IMR-90 (cell line): ENCODE measurements at regions not wholly inside any gene's neighbourhood (a gene's known extent, or its start where the extent isn't known, plus 50 kb on each side); places are given as distances from the start of the nearest gene placed in this dataset.
A peak's percentile ranks its signal among the peaks of the same experiment; 100 is the strongest.

Experiments used
- ATAC-seq: fragments of 200-7000 bp; cut with Tn5 transposase; 2 replicates; pipeline ENCODE4 v1.9.1; 2020; ENCODE audit warnings: low read depth, mild to moderate bottlenecking, moderate library complexity
- BruUV-seq: library from RNA; stranded (reverse); fragments of 400-500 nt; replicated peaks from 2 replicates; lab custom pipeline; 2021; lab: Mats Ljungman, UMichigan
- CTCF ChIA-PET: fragments of 300-600 bp; formaldehyde crosslinking; extraction: SDS; loops from one replicate; lab custom pipeline; 2021; ENCODE audit warnings: antibody characterized with exemption; lab: Yijun Ruan, JAX
- POLR2A ChIA-PET: fragments of 300-600 bp; sonication (Branson Sonifier 250); formaldehyde crosslinking; loops from one replicate; lab custom pipeline; 2022; ENCODE audit warnings: antibody characterized with exemption; ENCODE audit not compliant: unreplicated experiment; lab: Charles Lee
- DNase-seq: peaks from one replicate; pipeline ENCODE4 v3.0.0; 2013
- H2AFZ ChIP-seq: replicated peaks from 2 replicates; pipeline ENCODE3; 2013; ENCODE audit warnings: low read length, mild to moderate bottlenecking; ENCODE audit not compliant: poor library complexity
- H2AK5ac ChIP-seq: 2 replicates; pipeline ENCODE4 v1.6.1; 2013; ENCODE audit warnings: low read depth, low read length, inconsistent platforms
- H2AK9ac ChIP-seq: replicated peaks from 2 replicates; pipeline ENCODE3; 2013; ENCODE audit warnings: mild to moderate bottlenecking, low read depth, low read length, moderate library complexity; ENCODE audit not compliant: poor library complexity
- H2BK120ac ChIP-seq: 2 replicates; pipeline ENCODE4 v1.6.1; 2013; ENCODE audit warnings: low read depth, low read length, inconsistent platforms
- H2BK15ac ChIP-seq: 3 replicates; pipeline ENCODE4 v1.6.1; 2013; ENCODE audit warnings: low read depth, low read length, inconsistent platforms
- H2BK20ac ChIP-seq: 2 replicates; pipeline ENCODE4 v1.6.1; 2013; ENCODE audit warnings: low read depth, mild to moderate bottlenecking, inconsistent platforms, low read length, moderate library complexity
- H2BK5ac ChIP-seq: 2 replicates; pipeline ENCODE4 v1.6.1; 2013; ENCODE audit warnings: mild to moderate bottlenecking, low read depth, low read length, inconsistent platforms; ENCODE audit not compliant: poor library complexity, severe bottlenecking
- H3K14ac ChIP-seq: replicated peaks from 2 replicates; pipeline ENCODE4 v1.6.1; 2013; ENCODE audit warnings: low read depth, low read length, inconsistent platforms
- H3K18ac ChIP-seq: 2 replicates; pipeline ENCODE4 v1.6.1; 2013; ENCODE audit warnings: low read depth, low read length, control low read depth
- H3K23ac ChIP-seq: 2 replicates; pipeline ENCODE4 v1.6.1; 2013; ENCODE audit warnings: low read depth, low read length, inconsistent platforms
- H3K27ac ChIP-seq: 2 replicates; pipeline ENCODE4 v1.5.1; 2013; ENCODE audit warnings: mild to moderate bottlenecking, control low read depth, low read length; ENCODE audit not compliant: insufficient read depth
- H3K27me3 ChIP-seq: 2 replicates; pipeline ENCODE4 v1.6.1; 2013; ENCODE audit warnings: low read length; ENCODE audit not compliant: control insufficient read depth, insufficient read depth
- H3K36me3 ChIP-seq: 2 replicates; pipeline ENCODE4 v1.6.1; 2013; ENCODE audit warnings: low read length, mixed read lengths; ENCODE audit not compliant: control insufficient read depth, insufficient read depth
- H3K4ac ChIP-seq: 2 replicates; pipeline ENCODE4 v1.6.1; 2013; ENCODE audit warnings: low read depth, low read length, inconsistent platforms
- H3K4me1 ChIP-seq: 2 replicates; pipeline ENCODE4 v1.6.1; 2013; ENCODE audit warnings: low read length, mixed read lengths; ENCODE audit not compliant: control insufficient read depth, insufficient read depth
- H3K4me2 ChIP-seq: 2 replicates; pipeline ENCODE4 v1.6.1; 2013; ENCODE audit warnings: low read depth, mild to moderate bottlenecking, control low read depth, low read length, moderate library complexity
- H3K4me3 ChIP-seq: 2 replicates; pipeline ENCODE4 v1.5.1; 2013; ENCODE audit warnings: low read depth, mild to moderate bottlenecking, control low read depth, low read length, moderate library complexity; ENCODE audit not compliant: insufficient read depth
- H3K56ac ChIP-seq: 2 replicates; pipeline ENCODE4 v1.6.1; 2013; ENCODE audit warnings: low read length, inconsistent platforms; ENCODE audit not compliant: insufficient read depth; ENCODE audit errors: extremely low read depth
- H3K79me1 ChIP-seq, 2 experiments: 2 replicates each; pipeline ENCODE4 v1.6.1; 2013; ENCODE audit warnings: low read length in 2 of 2, inconsistent platforms in 1 of 2, low read depth in 1 of 2
- H3K9ac ChIP-seq: 2 replicates; pipeline ENCODE4 v1.6.1; 2013; ENCODE audit warnings: low read depth, low read length, control low read depth
- H3K9me1 ChIP-seq: 2 replicates; pipeline ENCODE4 v1.6.1; 2013; ENCODE audit warnings: low read length, inconsistent platforms; ENCODE audit not compliant: insufficient read depth
- H3K9me3 ChIP-seq: 2 replicates; pipeline ENCODE4 v1.6.1; 2013; ENCODE audit warnings: low read length; ENCODE audit not compliant: control insufficient read depth, insufficient read depth
- H4K20me1 ChIP-seq: 2 replicates; pipeline ENCODE4 v1.6.1; 2013; ENCODE audit warnings: low read length, inconsistent platforms; ENCODE audit not compliant: insufficient read depth
- H4K5ac ChIP-seq: 2 replicates; pipeline ENCODE4 v1.6.1; 2013; ENCODE audit warnings: mild to moderate bottlenecking, low read depth, low read length, control low read depth
- H4K8ac ChIP-seq, 2 experiments: 2 replicates each; pipeline ENCODE4 v1.6.1; 2013; ENCODE audit warnings: low read depth in 2 of 2, low read length in 2 of 2, control low read depth in 1 of 2, inconsistent platforms in 1 of 2
- H4K91ac ChIP-seq: 2 replicates; pipeline ENCODE4 v1.6.1; 2013; ENCODE audit warnings: low read depth, low read length, inconsistent platforms; ENCODE audit not compliant: insufficient read depth
- BHLHE40 ChIP-seq: fragments of 150-350 bp; IDR thresholded peaks from 2 replicates; pipeline ENCODE4 v1.6.1; 2016; ENCODE audit warnings: mild to moderate bottlenecking, low read depth, low read length
- MAFK ChIP-seq: IDR thresholded peaks from 2 replicates; pipeline ENCODE4 v1.6.1; 2012; ENCODE audit warnings: low read depth, low read length, improper control_type of control experiment
- MAZ ChIP-seq: IDR thresholded peaks from 2 replicates; pipeline ENCODE4 v1.6.1; 2012; ENCODE audit warnings: low read depth, mild to moderate bottlenecking, low read length, improper control_type of control experiment, moderate library complexity, borderline replicate concordance
- NFE2L2 ChIP-seq: fragments of 150-350 bp; IDR thresholded peaks from 2 replicates; pipeline ENCODE4 v1.6.1; 2016; ENCODE audit warnings: low read depth, mild to moderate bottlenecking, low read length
- RCOR1 ChIP-seq: IDR thresholded peaks from 2 replicates; pipeline ENCODE4 v1.6.1; 2012; ENCODE audit warnings: mild to moderate bottlenecking, low read length, improper control_type of control experiment; ENCODE audit not compliant: insufficient replicate concordance
- WGBS, 2 experiments: methylation state at CpG; one replicate each; pipeline versions ENCODE4 v1.1.5 to v1.1.7; 2013; ENCODE audit warnings: missing lambda C conversion rate in 2 of 2; ENCODE audit not compliant: insufficient read length in 1 of 2; ENCODE audit errors: extremely low coverage in 2 of 2; 5-methylcytosine and 5-hydroxymethylcytosine counted together
- dilution Hi-C: fragments of 300-500 bp; cut with HindIII; formaldehyde crosslinking; loops from one replicate; pipeline ENCODE4 v1.14.3; 2018; ENCODE audit warnings: low sequenced_read_pairs; ENCODE audit not compliant: unreplicated experiment
- in situ Hi-C: fragments of 300-500 bp; cut with MboI; formaldehyde crosslinking; loops from 3 replicates; pipeline ENCODE4 v1.14.3; 2019; ENCODE audit warnings: low sequenced_read_pairs, inconsistent platforms, mixed read lengths
- intact Hi-C: fragments of 100-400 bp; cut with micrococcal nuclease; formaldehyde crosslinking; loops from 2 replicates; pipeline ENCODE4 v1.10.0; 2022

- DNase-seq (no peak), ATAC-seq (no peak)
- no peak overlapping the region for H3K27ac ChIP-seq
- H2BK120ac ChIP-seq, result no peak overlapping the region
- intact Hi-C loops, result no loop called here
- H3K4ac ChIP-seq, result no peak overlapping the region
- POLR2A ChIA-PET, result no interaction called here
- no peak overlapping the region for H4K8ac ChIP-seq
- dilution Hi-C loops, result no loop called here
- CTCF ChIA-PET, result no interaction called here
- 0 out of 2 replicates have a peak, but pooled peaks cover 2% of the 10 kb centered on the region for H3K4me1 ChIP-seq
- TF ChIP-seq MAZ (no peak), MAFK (0 out of 2 replicates have a peak, but pooled peaks have one; percentile 11), NFE2L2 (no peak), RCOR1 (no peak), BHLHE40 (no peak)
- H3K4me3 ChIP-seq, result no peak overlapping the region
- H2AFZ ChIP-seq, result no peak overlapping the region
- BruUV-seq, result no TSS peak
- H3K4me2 ChIP-seq, result no peak overlapping the region
- H4K20me1 ChIP-seq, result no peaks in the 10 kb centered on the region
- H2BK20ac ChIP-seq, result no peak overlapping the region
- H3K23ac ChIP-seq, result no peak overlapping the region; the same call in 1 of the 2 replicates
- no peaks in the 10 kb centered on the region for H3K27me3 ChIP-seq
- in situ Hi-C loops, result no loop called here
- H3K9ac ChIP-seq, result no peak overlapping the region
- no peak overlapping the region for H4K91ac ChIP-seq
- no peaks in the 10 kb centered on the region for H3K36me3 ChIP-seq
- no peak overlapping the region for H3K14ac ChIP-seq
- H3K79me1 ChIP-seq, result no peaks in the 10 kb centered on the region
- H2AK9ac ChIP-seq, result no peak overlapping the region
- no peak overlapping the region; the same call in 2 of the 3 replicates for H2BK15ac ChIP-seq
- no peak overlapping the region for H2AK5ac ChIP-seq
- H3K9me1 ChIP-seq, result no peaks in the 10 kb centered on the region
- no peak overlapping the region for H4K5ac ChIP-seq
- no peak overlapping the region for H2BK5ac ChIP-seq
- H3K56ac ChIP-seq, result no peak overlapping the region
- WGBS, 2 experiments, result no CpG with 5 or more reads among the region's 3 CpGs
- H3K9me3 ChIP-seq, result no peaks in the 10 kb centered on the region
- no peak overlapping the region for H3K18ac ChIP-seq
Measured at GRCh38 chr20:54321352-54322087, 113.6 kb downstream of the PFDN4 start.
